ENCODE measurements at regions not wholly inside any gene's neighbourhood (a gene's known extent, or its start where the extent isn't known, plus 50 kb on each side); places are given as distances from the start of the nearest gene placed in this dataset.

GRCh38 chr12:111224186-111225066 lies 144.5 kb downstream of the PHETA1 start:
- Histone ChIP-seq H3K4me2 (ENCODE audit: low read length) (no peak overlapping the region), H3K4me1 (ENCODE audit: control insufficient read depth, low read length) (no peaks in the 10 kb centered on the region), H3K4me3 (ENCODE audit: low read length) (no peak overlapping the region), H3F3A (ENCODE audit: control insufficient read depth, insufficient read depth) (no peaks in the 10 kb centered on the region), H3K9me3 (ENCODE audit: control insufficient read depth, insufficient read depth, low read length) (no peaks in the 10 kb centered on the region), H4K20me1 (ENCODE audit: control insufficient read depth, insufficient read depth, low read depth, low read length) (no peaks in the 10 kb centered on the region), H3K9me2 (replicated peaks; ENCODE audit: control insufficient read depth, low read length) (no peaks in the 10 kb centered on the region), H3K79me2 (ENCODE audit: control insufficient read depth, low read length) (no peaks in the 10 kb centered on the region), H3K27ac (ENCODE audit: low read depth, low read length) (no peak overlapping the region), H3K27me3 (ENCODE audit: control insufficient read depth, low read length) (no peaks in the 10 kb centered on the region), H3K36me3 (ENCODE audit: control insufficient read depth, low read length) (no peaks in the 10 kb centered on the region)
- TF ChIP-seq, protein P1, sequence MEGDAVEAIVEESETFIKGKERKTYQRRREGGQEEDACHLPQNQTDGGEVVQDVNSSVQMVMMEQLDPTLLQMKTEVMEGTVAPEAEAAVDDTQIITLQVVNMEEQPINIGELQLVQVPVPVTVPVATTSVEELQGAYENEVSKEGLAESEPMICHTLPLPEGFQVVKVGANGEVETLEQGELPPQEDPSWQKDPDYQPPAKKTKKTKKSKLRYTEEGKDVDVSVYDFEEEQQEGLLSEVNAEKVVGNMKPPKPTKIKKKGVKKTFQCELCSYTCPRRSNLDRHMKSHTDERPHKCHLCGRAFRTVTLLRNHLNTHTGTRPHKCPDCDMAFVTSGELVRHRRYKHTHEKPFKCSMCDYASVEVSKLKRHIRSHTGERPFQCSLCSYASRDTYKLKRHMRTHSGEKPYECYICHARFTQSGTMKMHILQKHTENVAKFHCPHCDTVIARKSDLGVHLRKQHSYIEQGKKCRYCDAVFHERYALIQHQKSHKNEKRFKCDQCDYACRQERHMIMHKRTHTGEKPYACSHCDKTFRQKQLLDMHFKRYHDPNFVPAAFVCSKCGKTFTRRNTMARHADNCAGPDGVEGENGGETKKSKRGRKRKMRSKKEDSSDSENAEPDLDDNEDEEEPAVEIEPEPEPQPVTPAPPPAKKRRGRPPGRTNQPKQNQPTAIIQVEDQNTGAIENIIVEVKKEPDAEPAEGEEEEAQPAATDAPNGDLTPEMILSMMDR (IDR thresholded peaks at IDR 0.05; ENCODE audit: low read depth, low read length, poor library complexity, severe bottlenecking) = no peak
- no peak for TF ChIP-seq EZH2phosphoT487 (IDR thresholded peaks at IDR 0.05; ENCODE audit: borderline replicate concordance, low read length)

- Histone ChIP-seq H3K4me1 (ENCODE audit: control insufficient read depth, low read length) (no peaks in the 10 kb centered on the region), H3K79me2 (ENCODE audit: control insufficient read depth, low read length) (no peaks in the 10 kb centered on the region), H3K27me3 (ENCODE audit: control insufficient read depth, low read length) (no peaks in the 10 kb centered on the region), H3F3A (ENCODE audit: control insufficient read depth, insufficient read depth) (no peaks in the 10 kb centered on the region), H4K20me1 (ENCODE audit: control insufficient read depth, insufficient read depth, low read depth, low read length) (no peaks in the 10 kb centered on the region), H3K27ac (ENCODE audit: low read depth, low read length) (no peak overlapping the region), H3K36me3 (ENCODE audit: control insufficient read depth, low read length) (no peaks in the 10 kb centered on the region), H3K4me3 (ENCODE audit: low read length) (no peak overlapping the region), H3K9me2 (replicated peaks; ENCODE audit: control insufficient read depth, low read length) (no peaks in the 10 kb centered on the region), H3K9me3 (ENCODE audit: control insufficient read depth, insufficient read depth, low read length) (no peaks in the 10 kb centered on the region), H3K4me2 (ENCODE audit: low read length) (no peak overlapping the region)
- TF ChIP-seq, protein P1 (IDR thresholded peaks at IDR 0.05; ENCODE audit: low read depth, low read length, poor library complexity, severe bottlenecking) = no peak
- TF ChIP-seq EZH2phosphoT487 (IDR thresholded peaks at IDR 0.05; ENCODE audit: borderline replicate concordance, low read length) = no peak
Measured at GRCh38 chr12:111222523-111222922, 146.4 kb downstream of the PHETA1 start.

GRCh38 chr12:111222027-111222414 lies 146.9 kb downstream of the PHETA1 start:
- Histone ChIP-seq H3K27me3 (ENCODE audit: control insufficient read depth, low read length) (no peaks in the 10 kb centered on the region), H3K27ac (ENCODE audit: low read depth, low read length) (no peak overlapping the region), H3K4me2 (ENCODE audit: low read length) (no peak overlapping the region), H3K4me3 (ENCODE audit: low read length) (no peak overlapping the region), H3K4me1 (ENCODE audit: control insufficient read depth, low read length) (no peaks in the 10 kb centered on the region), H3K9me3 (ENCODE audit: control insufficient read depth, insufficient read depth, low read length) (no peaks in the 10 kb centered on the region), H3K9me2 (replicated peaks; ENCODE audit: control insufficient read depth, low read length) (no peaks in the 10 kb centered on the region), H3K79me2 (ENCODE audit: control insufficient read depth, low read length) (no peaks in the 10 kb centered on the region), H4K20me1 (ENCODE audit: control insufficient read depth, insufficient read depth, low read depth, low read length) (no peaks in the 10 kb centered on the region), H3K36me3 (ENCODE audit: control insufficient read depth, low read length) (no peaks in the 10 kb centered on the region), H3F3A (ENCODE audit: control insufficient read depth, insufficient read depth) (no peaks in the 10 kb centered on the region)
- TF ChIP-seq EZH2phosphoT487 (IDR thresholded peaks at IDR 0.05; ENCODE audit: borderline replicate concordance, low read length) = no peak
- TF ChIP-seq, protein P1 (IDR thresholded peaks at IDR 0.05; ENCODE audit: low read depth, low read length, poor library complexity, severe bottlenecking) = no peak
